Heart left ventricle (tissue), 16 donors: ENCODE measurements at regions not wholly inside any gene's neighbourhood (a gene's known extent, or its start where the extent isn't known, plus 50 kb on each side); places are given as distances from the start of the nearest gene placed in this dataset.

Experiments
- ATAC-seq, 4 donors: fragments of 200-7000 bp; cut with Tn5 transposase; one replicate each; pipeline ENCODE4 v1.9.1; 2020 to 2022; ENCODE audit warnings: moderate library complexity in 4 of 4, mild to moderate bottlenecking in 3 of 4, moderate number of reproducible peaks in 1 of 4
- DNase-seq, 5 donors: peaks; one replicate each; pipeline ENCODE4 v3.0.0-alpha.2; 2020
- H3K27ac ChIP-seq, 12 donors: fragments of 200-600 bp; sonication (generic) in 4 of 12; one replicate each; pipeline versions ENCODE4 v1.5.0 to v1.8.0; 2016 to 2022; ENCODE audit warnings: mild to moderate bottlenecking in 2 of 12
- H3K27me3 ChIP-seq, 9 donors: fragments of 200-600 bp; sonication (generic) in 2 of 9; one replicate each; pipeline versions ENCODE4 v1.5.1 to v1.8.0; 2016 to 2022; ENCODE audit warnings: mild to moderate bottlenecking in 3 of 9
- H3K36me3 ChIP-seq, 9 donors: fragments of 200-600 bp; sonication (generic) in 2 of 9; one replicate each; pipeline versions ENCODE4 v1.5.0 to v1.8.0; 2018 to 2022; ENCODE audit warnings: mild to moderate bottlenecking in 2 of 9
- H3K4me1 ChIP-seq, 12 donors: fragments of 200-600 bp; sonication (generic) in 4 of 12; one replicate each; pipeline versions ENCODE4 v1.5.0 to v1.8.0; 2016 to 2022; ENCODE audit warnings: mild to moderate bottlenecking in 3 of 12
- H3K4me3 ChIP-seq, 12 donors: fragments of 200-600 bp; sonication (generic) in 4 of 12; one replicate each; pipeline versions ENCODE4 v1.5.0 to v1.8.0; 2017 to 2022; ENCODE audit warnings: mild to moderate bottlenecking in 9 of 12, moderate library complexity in 4 of 12
- H3K9me3 ChIP-seq, 12 donors: fragments of 200-600 bp; sonication (generic) in 4 of 12; one replicate each; pipeline versions ENCODE4 v1.5.0 to v1.8.0; 2016 to 2022; ENCODE audit warnings: mild to moderate bottlenecking in 1 of 12
- POLR2A ChIP-seq, 2 donors: fragments of 450-650 bp; IDR thresholded peaks; one replicate each; pipeline ENCODE4 v1.6.1; 2017; ENCODE audit warnings: antibody characterized with exemption in 2 of 2, mild to moderate bottlenecking in 2 of 2, moderate library complexity in 2 of 2
- WGBS, 4 donors: extraction: QIAGEN DNeasy Blood & Tissue Kit in 2 of 4; methylation state at CpG; one replicate each; pipeline versions ENCODE4 v1.1.5 to v1.1.7; 2013 to 2018; 5-methylcytosine and 5-hydroxymethylcytosine counted together
- intact Hi-C, 10 donors: fragments of 100-400 bp; cut with DNase I; formaldehyde crosslinking; loops; one replicate each; pipeline versions ENCODE4 v1.11.1 to v1.14.2; 2022
- TF ChIP-seq, protein P1 (sequence below), 12 donors: fragments of 200-600 bp; sonication (generic) in 4 of 12; IDR thresholded peaks; one replicate each; pipeline versions ENCODE4 v1.5.0 to v1.8.0; 2018 to 2022; ENCODE audit warnings: antibody characterized with exemption in 12 of 12, mild to moderate bottlenecking in 5 of 12
- donor health status: ischemic (EF 13 %, LVEDD 7.1; RV severe dilation, severe dysfunction).
- donor health status: healthy with polysubstance abuse.
- donor health status: DM: no; HTN: yes; CAD: no.
- donor health status: DM: no; HTN: no; CAD: no.
- donor health status: ischemic (EF 25% LVEDD 6.9; RV normal size, moderate dysfunction).
- donor health status: ischemic (EF 25% LVEDD 5.7; RV mildly dilated, moderate dysfunction).
- donor health status: healthy.
- donor health status: DM: yes; HTN: yes; CAD: no.
- donor health status: ischemic (EF 35%, LVEDD 5.7; RV mildly dilated, moderate dysfunction).
- donor health status: nonischemic (EF 11% LVEDD 7.7; RV severe dilation, severe dysfunction).
- donor health status: DM: yes; HTN: yes; CAD: no.
- donor health status: PGD.
- donor health status: ischemic (EF 29% LVEDD 5.4; RV normal size, mild dysfunction).
- donor health status: nonischemic (EF 23%, LVEDD 6.1; RV moderate dilation, normal function).

GRCh38 chr9:71485326-71485725, 283.0 kb downstream of the CEMIP2 start:
- intact Hi-C loops, result no loop called here
- TF ChIP-seq, protein P1, sequence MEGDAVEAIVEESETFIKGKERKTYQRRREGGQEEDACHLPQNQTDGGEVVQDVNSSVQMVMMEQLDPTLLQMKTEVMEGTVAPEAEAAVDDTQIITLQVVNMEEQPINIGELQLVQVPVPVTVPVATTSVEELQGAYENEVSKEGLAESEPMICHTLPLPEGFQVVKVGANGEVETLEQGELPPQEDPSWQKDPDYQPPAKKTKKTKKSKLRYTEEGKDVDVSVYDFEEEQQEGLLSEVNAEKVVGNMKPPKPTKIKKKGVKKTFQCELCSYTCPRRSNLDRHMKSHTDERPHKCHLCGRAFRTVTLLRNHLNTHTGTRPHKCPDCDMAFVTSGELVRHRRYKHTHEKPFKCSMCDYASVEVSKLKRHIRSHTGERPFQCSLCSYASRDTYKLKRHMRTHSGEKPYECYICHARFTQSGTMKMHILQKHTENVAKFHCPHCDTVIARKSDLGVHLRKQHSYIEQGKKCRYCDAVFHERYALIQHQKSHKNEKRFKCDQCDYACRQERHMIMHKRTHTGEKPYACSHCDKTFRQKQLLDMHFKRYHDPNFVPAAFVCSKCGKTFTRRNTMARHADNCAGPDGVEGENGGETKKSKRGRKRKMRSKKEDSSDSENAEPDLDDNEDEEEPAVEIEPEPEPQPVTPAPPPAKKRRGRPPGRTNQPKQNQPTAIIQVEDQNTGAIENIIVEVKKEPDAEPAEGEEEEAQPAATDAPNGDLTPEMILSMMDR (IDR thresholded peaks at IDR 0.05), result no peak
- TF ChIP-seq POLR2A (IDR thresholded peaks at IDR 0.05), result no peak
- H3K27ac ChIP-seq, result no peak overlapping the region
- no peak overlapping the region for H3K4me3 ChIP-seq
- no peaks in the 10 kb centered on the region for H3K9me3 ChIP-seq
- H3K27me3 ChIP-seq, result peaks cover 0 to 4% (median 0%) of the 10 kb centered on the region in 9 donors
- DNase-seq (no peak), ATAC-seq (no peak)
- 50 to 61% (median 53%) methylated on average over 2 of the region's 2 CpGs for WGBS, 4 donors
- no peaks in the 10 kb centered on the region for H3K36me3 ChIP-seq
- no peaks in the 10 kb centered on the region for H3K4me1 ChIP-seq

DNA sequence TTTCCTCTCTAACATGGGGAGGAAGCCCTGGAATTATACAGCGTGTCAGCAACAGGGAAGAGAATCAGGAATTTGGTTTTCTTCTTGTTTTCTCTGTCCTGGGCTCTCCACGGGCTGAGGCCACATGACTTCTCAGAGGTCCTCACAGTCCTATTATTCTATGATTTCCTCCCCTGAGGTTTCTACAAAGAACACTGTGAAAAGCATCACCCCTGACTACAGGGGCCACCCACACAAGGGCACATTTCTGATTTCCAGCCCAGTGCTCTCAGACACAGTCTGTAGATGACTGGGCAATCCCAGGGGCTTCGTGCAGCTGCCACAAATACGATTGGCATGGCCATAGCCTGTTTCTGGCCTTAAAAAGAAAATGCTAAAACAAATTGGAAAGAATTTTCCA, 284.9 kb downstream of the CEMIP2 start:
- Histone ChIP-seq H3K36me3 (no peaks in the 10 kb centered on the region), H3K27me3 (peaks cover 0 to 4% (median 0%) of the 10 kb centered on the region in 9 donors), H3K4me3 (no peak overlapping the region), H3K27ac (no peak overlapping the region), H3K4me1 (no peaks in the 10 kb centered on the region), H3K9me3 (no peaks in the 10 kb centered on the region)
- DNase-seq (no peak), ATAC-seq (no peak)
- intact Hi-C loops, result no loop called here
- 45 to 67% (median 64%) methylated on average over 4 of the region's 4 CpGs for WGBS, 4 donors
- TF ChIP-seq, protein P1 (IDR thresholded peaks at IDR 0.05), result no peak
- TF ChIP-seq POLR2A (IDR thresholded peaks at IDR 0.05), result no peak

GRCh38 chr9:71479621-71480020, 288.7 kb downstream of the CEMIP2 start:
- DNase-seq, result no peak
- H3K4me3 ChIP-seq, result no peak overlapping the region
- no peak for TF ChIP-seq POLR2A (IDR thresholded peaks at IDR 0.05)
- TF ChIP-seq, protein P1 (IDR thresholded peaks at IDR 0.05), result no peak
- H3K9me3 ChIP-seq, result no peaks in the 10 kb centered on the region
- H3K27ac ChIP-seq, result no peak overlapping the region
- no peak for ATAC-seq
- intact Hi-C loops, result no loop called here
- peaks cover 0 to 6% (median 0%) of the 10 kb centered on the region in 9 donors for H3K27me3 ChIP-seq
- no peaks in the 10 kb centered on the region for H3K4me1 ChIP-seq
- H3K36me3 ChIP-seq, result no peaks in the 10 kb centered on the region
- 68 to 92% (median 89%) methylated on average over 4 of the region's 4 CpGs for WGBS, 4 donors

DNA sequence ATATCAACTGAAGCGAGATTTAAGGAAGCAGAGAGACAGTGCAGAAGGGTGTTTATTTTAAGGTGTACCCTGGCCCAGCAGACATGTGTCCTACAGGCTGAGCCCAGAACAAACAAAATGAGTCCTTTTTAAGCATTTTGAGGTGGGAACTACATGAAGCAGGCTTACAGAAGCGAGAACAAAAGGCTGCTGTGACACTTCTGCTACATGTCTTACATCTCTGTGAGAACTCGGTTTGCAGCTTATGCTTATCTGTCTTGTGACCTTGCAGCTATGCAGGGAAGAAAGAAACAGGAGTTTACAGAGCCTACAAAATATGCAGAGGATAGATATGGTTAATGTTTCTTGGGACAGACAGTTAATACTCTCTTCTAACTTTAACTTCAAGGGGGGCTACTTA, 295.9 kb downstream of the CEMIP2 start:
- intact Hi-C loops, result no loop called here

More for the DNA sequence above, 295.9 kb downstream of the CEMIP2 start:
- H3K9me3 ChIP-seq, result peaks cover 0 to 24% (median 0%) of the 10 kb centered on the region in 12 donors
- TF ChIP-seq, protein P1 (IDR thresholded peaks at IDR 0.05), result no peak
- no peak for TF ChIP-seq POLR2A (IDR thresholded peaks at IDR 0.05)
- peaks cover 0 to 6% (median 0%) of the 10 kb centered on the region in 9 donors for H3K27me3 ChIP-seq
- H3K27ac ChIP-seq, result no peak overlapping the region
- DNase-seq (no peak), ATAC-seq (no peak)
- no peaks in the 10 kb centered on the region for H3K36me3 ChIP-seq
- whole genome bisulfite sequencing, 4 donors, result 18 to 28% (median 25%) methylated on average over 3 of the region's 3 CpGs
- H3K4me3 ChIP-seq, result no peak overlapping the region
- no peaks in the 10 kb centered on the region for H3K4me1 ChIP-seq
